Endodermal cell (in vitro differentiated cells): ENCODE measurements at regions not wholly inside any gene's neighbourhood (a gene's known extent, or its start where the extent isn't known, plus 50 kb on each side); places are given as distances from the start of the nearest gene placed in this dataset.

ENCODE experiments used
- DNase-seq: peaks from one replicate; pipeline ENCODE4 v3.0.0-alpha.2; 2017
- H3K27ac ChIP-seq: 2 replicates; pipeline ENCODE4 v1.5.1; 2013; ENCODE audit warnings: mild to moderate bottlenecking, low read depth, low read length, moderate library complexity
- H3K27me3 ChIP-seq: 2 replicates; pipeline ENCODE4 v1.6.1; 2013; ENCODE audit warnings: mild to moderate bottlenecking, low read length, moderate library complexity; ENCODE audit not compliant: insufficient read depth, control insufficient read depth, poor library complexity, severe bottlenecking
- H3K36me3 ChIP-seq: 2 replicates; pipeline ENCODE4 v1.7.0; 2013; ENCODE audit warnings: mild to moderate bottlenecking, low read length, moderate library complexity; ENCODE audit not compliant: control insufficient read depth, insufficient read depth
- H3K4me1 ChIP-seq: one replicate; pipeline ENCODE4 v1.7.0; 2013; ENCODE audit warnings: low read length; ENCODE audit not compliant: control insufficient read depth, insufficient read depth
- H3K4me3 ChIP-seq: 2 replicates; pipeline ENCODE4 v1.5.1; 2013; ENCODE audit warnings: mild to moderate bottlenecking, low read length, moderate library complexity
- H3K9ac ChIP-seq: 2 replicates; pipeline ENCODE4 v1.6.1; 2013; ENCODE audit warnings: mild to moderate bottlenecking, low read length, moderate library complexity; ENCODE audit not compliant: poor library complexity, severe bottlenecking; ENCODE audit errors: extremely low read depth
- H3K9me3 ChIP-seq: 2 replicates; pipeline ENCODE4 v1.6.1; 2013; ENCODE audit warnings: mild to moderate bottlenecking, low read length, moderate library complexity; ENCODE audit not compliant: control insufficient read depth
- H3K27ac Mint-ChIP-seq: 2 replicates; pipeline ENCODE4 v1.8.0; 2020; ENCODE audit warnings: mixed read lengths
- H3K27me3 Mint-ChIP-seq: 2 replicates; pipeline ENCODE4 v1.8.0; 2021; ENCODE audit warnings: mild to moderate bottlenecking, mixed read lengths; ENCODE audit not compliant: insufficient read depth
- H3K36me3 Mint-ChIP-seq: 2 replicates; pipeline ENCODE4 v1.8.0; 2020; ENCODE audit warnings: low read depth, mixed read lengths
- H3K4me1 Mint-ChIP-seq: 2 replicates; pipeline ENCODE4 v1.8.0; 2020; ENCODE audit warnings: mixed read lengths
- H3K4me3 Mint-ChIP-seq: 2 replicates; pipeline ENCODE4 v1.8.0; 2020; ENCODE audit warnings: mild to moderate bottlenecking, moderate library complexity, mixed read lengths
- H3K9me3 Mint-ChIP-seq: 2 replicates; pipeline ENCODE4 v1.8.0; 2020; ENCODE audit warnings: mild to moderate bottlenecking, mixed read lengths
- WGBS, 2 experiments: methylation state at CpG; one replicate each; pipeline versions ENCODE4 v1.1.5 to v1.1.7; 2013; ENCODE audit warnings: missing lambda C conversion rate in 2 of 2, mixed read lengths in 1 of 2; ENCODE audit not compliant: insufficient coverage in 1 of 2, insufficient read length in 1 of 2; 5-methylcytosine and 5-hydroxymethylcytosine counted together
- TF ChIP-seq, protein P1 (sequence below): fragments of 200-600 bp; sonication (generic); conservative IDR thresholded peaks from 2 replicates; pipeline ENCODE4 v1.5.0; 2021; ENCODE audit warnings: antibody characterized with exemption, mild to moderate bottlenecking

DNA sequence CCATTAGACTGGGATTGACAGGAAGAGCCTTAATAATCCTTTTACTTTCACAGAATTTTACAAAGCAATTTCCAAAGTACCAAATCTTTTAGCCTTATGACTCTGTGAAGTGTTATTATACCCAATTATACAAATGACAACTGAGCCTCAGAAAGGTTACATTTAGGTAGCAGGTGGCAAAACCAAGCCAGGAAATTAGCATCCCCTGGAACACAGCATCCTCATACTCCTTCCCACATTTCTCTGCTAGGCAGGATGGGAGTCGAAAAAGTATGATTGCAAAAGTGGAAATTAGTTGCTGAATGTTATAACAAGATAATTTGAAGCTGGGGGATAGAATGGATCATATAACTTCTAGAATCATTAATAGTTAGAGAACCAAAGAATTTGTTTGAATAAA, 359.7 kb upstream of the PDGFD start:
- H3K9ac ChIP-seq: no peak overlapping the region
- H3K9me3 ChIP-seq: no peaks in the 10 kb centered on the region
- no peaks in the 10 kb centered on the region for H3K9me3 Mint-ChIP-seq
- TF ChIP-seq, protein P1, sequence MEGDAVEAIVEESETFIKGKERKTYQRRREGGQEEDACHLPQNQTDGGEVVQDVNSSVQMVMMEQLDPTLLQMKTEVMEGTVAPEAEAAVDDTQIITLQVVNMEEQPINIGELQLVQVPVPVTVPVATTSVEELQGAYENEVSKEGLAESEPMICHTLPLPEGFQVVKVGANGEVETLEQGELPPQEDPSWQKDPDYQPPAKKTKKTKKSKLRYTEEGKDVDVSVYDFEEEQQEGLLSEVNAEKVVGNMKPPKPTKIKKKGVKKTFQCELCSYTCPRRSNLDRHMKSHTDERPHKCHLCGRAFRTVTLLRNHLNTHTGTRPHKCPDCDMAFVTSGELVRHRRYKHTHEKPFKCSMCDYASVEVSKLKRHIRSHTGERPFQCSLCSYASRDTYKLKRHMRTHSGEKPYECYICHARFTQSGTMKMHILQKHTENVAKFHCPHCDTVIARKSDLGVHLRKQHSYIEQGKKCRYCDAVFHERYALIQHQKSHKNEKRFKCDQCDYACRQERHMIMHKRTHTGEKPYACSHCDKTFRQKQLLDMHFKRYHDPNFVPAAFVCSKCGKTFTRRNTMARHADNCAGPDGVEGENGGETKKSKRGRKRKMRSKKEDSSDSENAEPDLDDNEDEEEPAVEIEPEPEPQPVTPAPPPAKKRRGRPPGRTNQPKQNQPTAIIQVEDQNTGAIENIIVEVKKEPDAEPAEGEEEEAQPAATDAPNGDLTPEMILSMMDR: no peak
- no peaks in the 10 kb centered on the region for H3K4me1 Mint-ChIP-seq
- H3K4me3 ChIP-seq: no peak overlapping the region
- no peaks in the 10 kb centered on the region for H3K27me3 Mint-ChIP-seq
- H3K4me3 Mint-ChIP-seq: no peak overlapping the region
- no peaks in the 10 kb centered on the region for H3K36me3 Mint-ChIP-seq
- no peaks in the 10 kb centered on the region for H3K27me3 ChIP-seq
- H3K27ac ChIP-seq: no peak overlapping the region
- H3K27ac Mint-ChIP-seq: no peak overlapping the region
- WGBS, 2 experiments: no CpG with 5 or more reads among the region's 1 CpG
- no peaks in the 10 kb centered on the region for H3K36me3 ChIP-seq
- no peak for DNase-seq
- H3K4me1 ChIP-seq: no peaks in the 10 kb centered on the region

GRCh38 chr11:104522650-104523049, 358.7 kb upstream of the PDGFD start:
- no peaks in the 10 kb centered on the region for H3K9me3 Mint-ChIP-seq
- no peaks in the 10 kb centered on the region for H3K4me1 Mint-ChIP-seq
- H3K27ac ChIP-seq: no peak overlapping the region
- no peaks in the 10 kb centered on the region for H3K9me3 ChIP-seq
- H3K27me3 Mint-ChIP-seq: no peaks in the 10 kb centered on the region
- H3K27me3 ChIP-seq: no peaks in the 10 kb centered on the region
- H3K36me3 Mint-ChIP-seq: no peaks in the 10 kb centered on the region
- no peaks in the 10 kb centered on the region for H3K36me3 ChIP-seq
- H3K4me1 ChIP-seq: no peaks in the 10 kb centered on the region
- H3K9ac ChIP-seq: no peak overlapping the region
- DNase-seq: no peak
- no peak overlapping the region for H3K27ac Mint-ChIP-seq
- no peak overlapping the region for H3K4me3 ChIP-seq
- H3K4me3 Mint-ChIP-seq: no peak overlapping the region
- TF ChIP-seq, protein P1: no peak

- Histone ChIP-seq H3K9me3 (no peaks in the 10 kb centered on the region), H3K27ac (no peak overlapping the region), H3K36me3 (no peaks in the 10 kb centered on the region), H3K9ac (no peak overlapping the region), H3K27me3 (no peaks in the 10 kb centered on the region), H3K4me3 (no peak overlapping the region), H3K4me1 (no peaks in the 10 kb centered on the region)
- H3K4me1 Mint-ChIP-seq: no peaks in the 10 kb centered on the region
- no peak for DNase-seq
- WGBS, 2 experiments: 82 to 93% methylated on average over 2 of the region's 2 CpGs
- H3K36me3 Mint-ChIP-seq: no peaks in the 10 kb centered on the region
- no peak overlapping the region for H3K4me3 Mint-ChIP-seq
- TF ChIP-seq, protein P1: no peak
- H3K9me3 Mint-ChIP-seq: no peaks in the 10 kb centered on the region
- H3K27me3 Mint-ChIP-seq: no peaks in the 10 kb centered on the region
- no peak overlapping the region for H3K27ac Mint-ChIP-seq
Observed at GRCh38 chr11:104522123-104522522, 358.2 kb upstream of the PDGFD start.
